H9 (cell line): ENCODE measurements at regions not wholly inside any gene's neighbourhood (a gene's known extent, or its start where the extent isn't known, plus 50 kb on each side); places are given as distances from the start of the nearest gene placed in this dataset.

Experiments
- DNase-seq: peaks from one replicate; pipeline ENCODE4 v3.0.0-alpha.2; 2017
- H2AFZ ChIP-seq: one replicate; pipeline ENCODE4 v1.6.1; 2013; ENCODE audit warnings: mild to moderate bottlenecking, low read length, control low read depth, moderate library complexity
- H2AK5ac ChIP-seq: 2 replicates; pipeline ENCODE4 v1.6.1; 2013; ENCODE audit warnings: low read length, control low read depth, mixed read lengths; ENCODE audit not compliant: insufficient read length
- H2BK120ac ChIP-seq: one replicate; pipeline ENCODE4 v1.6.1; 2013; ENCODE audit warnings: low read depth, mild to moderate bottlenecking, low read length, control low read depth, inconsistent platforms; ENCODE audit not compliant: poor library complexity, severe bottlenecking
- H2BK12ac ChIP-seq: 2 replicates; pipeline ENCODE4 v1.6.1; 2013; ENCODE audit warnings: low read length, control low read depth, mixed read lengths, low read depth; ENCODE audit not compliant: insufficient read length
- H2BK15ac ChIP-seq: 2 replicates; pipeline ENCODE4 v1.6.1; 2013; ENCODE audit warnings: low read depth, low read length, control low read depth
- H2BK20ac ChIP-seq: one replicate; pipeline ENCODE4 v1.6.1; 2013; ENCODE audit warnings: low read depth, mild to moderate bottlenecking, low read length, control low read depth, inconsistent platforms; ENCODE audit not compliant: poor library complexity, severe bottlenecking
- H2BK5ac ChIP-seq: 2 replicates; pipeline ENCODE4 v1.6.1; 2013; ENCODE audit warnings: low read length, control low read depth, mixed read lengths; ENCODE audit not compliant: insufficient read length
- H3K14ac ChIP-seq: 2 replicates; pipeline ENCODE4 v1.6.1; 2013; ENCODE audit warnings: low read length, control low read depth; ENCODE audit not compliant: insufficient read depth
- H3K18ac ChIP-seq: 2 replicates; pipeline ENCODE4 v1.6.1; 2013; ENCODE audit warnings: low read depth, mild to moderate bottlenecking, mixed read lengths, low read length, control low read depth; ENCODE audit not compliant: insufficient read length
- H3K23ac ChIP-seq: 2 replicates; pipeline ENCODE4 v1.6.1; 2013; ENCODE audit warnings: low read length, control low read depth, mixed read lengths, low read depth; ENCODE audit not compliant: insufficient read length
- H3K23me2 ChIP-seq: 2 replicates; pipeline ENCODE4 v1.6.1; 2013; ENCODE audit warnings: low read depth, mild to moderate bottlenecking, mixed read lengths, low read length, control low read depth; ENCODE audit not compliant: insufficient read length, poor library complexity, severe bottlenecking
- H3K27ac ChIP-seq: 2 replicates; pipeline ENCODE4 v1.5.1; 2013; ENCODE audit warnings: low read length, control low read depth, mixed read lengths, low read depth; ENCODE audit not compliant: insufficient read length
- H3K27me3 ChIP-seq: 2 replicates; pipeline ENCODE4 v1.6.1; 2013; ENCODE audit warnings: low read length, control low read depth, inconsistent platforms; ENCODE audit not compliant: insufficient read depth
- H3K4ac ChIP-seq: 2 replicates; pipeline ENCODE4 v1.6.1; 2013; ENCODE audit warnings: low read depth, mild to moderate bottlenecking, control low read depth, inconsistent platforms, low read length, moderate library complexity
- H3K4me1 ChIP-seq: 2 replicates; pipeline ENCODE4 v1.6.1; 2013; ENCODE audit warnings: low read length, control low read depth, inconsistent platforms; ENCODE audit not compliant: insufficient read depth
- H3K4me2 ChIP-seq: 2 replicates; pipeline ENCODE4 v1.6.1; 2013; ENCODE audit warnings: low read length, control low read depth, mixed read lengths; ENCODE audit not compliant: insufficient read length, insufficient read depth
- H3K56ac ChIP-seq: 2 replicates; pipeline ENCODE4 v1.6.1; 2013; ENCODE audit warnings: low read depth, mild to moderate bottlenecking, mixed read lengths, low read length, control low read depth; ENCODE audit not compliant: insufficient read length
- H3K79me1 ChIP-seq: 2 replicates; pipeline ENCODE4 v1.6.1; 2013; ENCODE audit warnings: low read depth, mild to moderate bottlenecking, moderate library complexity, low read length, control low read depth, inconsistent platforms; ENCODE audit not compliant: insufficient read depth, poor library complexity, severe bottlenecking
- H3K79me2 ChIP-seq: 2 replicates; pipeline ENCODE4 v1.6.1; 2013; ENCODE audit warnings: low read length, control low read depth, inconsistent platforms; ENCODE audit not compliant: insufficient read depth
- H3K9ac ChIP-seq: 2 replicates; pipeline ENCODE4 v1.6.1; 2013; ENCODE audit warnings: low read length, control low read depth, mixed read lengths; ENCODE audit not compliant: insufficient read length; ENCODE audit errors: extremely low read depth
- H3K9me3 ChIP-seq: one replicate; pipeline ENCODE4 v1.6.1; 2013; ENCODE audit warnings: low read depth, low read length, inconsistent platforms; ENCODE audit not compliant: control insufficient read depth
- H3T11ph ChIP-seq: one replicate; pipeline ENCODE4 v1.6.1; 2013; ENCODE audit warnings: mild to moderate bottlenecking, low read length, control low read depth, inconsistent platforms
- H4K20me1 ChIP-seq: one replicate; pipeline ENCODE4 v1.6.1; 2013; ENCODE audit not compliant: control insufficient read depth, insufficient read length, insufficient read depth
- H4K5ac ChIP-seq: 2 replicates; pipeline ENCODE4 v1.6.1; 2013; ENCODE audit warnings: low read depth, mild to moderate bottlenecking, mixed read lengths, low read length, control low read depth; ENCODE audit not compliant: insufficient read length
- H4K8ac ChIP-seq: replicated peaks from 2 replicates; pipeline ENCODE4 v1.6.1; 2013; ENCODE audit warnings: low read length, control low read depth, mixed read lengths, low read depth; ENCODE audit not compliant: insufficient read length
- H4K91ac ChIP-seq: 2 replicates; pipeline ENCODE4 v1.6.1; 2013; ENCODE audit warnings: low read depth, mild to moderate bottlenecking, moderate library complexity, mixed read lengths, low read length, control low read depth; ENCODE audit not compliant: insufficient read length
- H3K27ac Mint-ChIP-seq, 3 experiments: 2 replicates in 2 of 3; 3 replicates in 1 of 3; pipeline ENCODE4 v1.8.0; 2020 to 2021; ENCODE audit warnings: mixed read lengths in 3 of 3, mild to moderate bottlenecking in 1 of 3, moderate library complexity in 1 of 3
- H3K27me3 Mint-ChIP-seq: 2 replicates; pipeline ENCODE4 v1.8.0; 2021; ENCODE audit warnings: low read depth, mild to moderate bottlenecking, moderate library complexity, mixed read lengths
- H3K36me3 Mint-ChIP-seq, 3 experiments: 2 replicates in 2 of 3; 3 replicates in 1 of 3; pipeline ENCODE4 v1.8.0; 2020 to 2021; ENCODE audit warnings: low read depth in 3 of 3, mixed read lengths in 3 of 3; ENCODE audit not compliant: insufficient read depth in 1 of 3
- H3K4me1 Mint-ChIP-seq, 2 experiments: 2 replicates each; pipeline ENCODE4 v1.8.0; 2020; ENCODE audit warnings: mixed read lengths in 2 of 2
- H3K4me3 Mint-ChIP-seq, 2 experiments: 2 replicates in 1 of 2; 3 replicates in 1 of 2; pipeline ENCODE4 v1.8.0; 2020 to 2021; ENCODE audit warnings: mild to moderate bottlenecking in 2 of 2, mixed read lengths in 2 of 2, moderate library complexity in 1 of 2
- H3K9me3 Mint-ChIP-seq, 2 experiments: 2 replicates in 1 of 2; 3 replicates in 1 of 2; pipeline ENCODE4 v1.8.0; 2020; ENCODE audit warnings: mild to moderate bottlenecking in 2 of 2, mixed read lengths in 2 of 2, moderate library complexity in 1 of 2
- WGBS: extraction: QIAGEN DNeasy Blood & Tissue Kit; methylation state at CpG from one replicate; pipeline ENCODE4 v1.1.7; 2013; ENCODE audit warnings: missing lambda C conversion rate, low lambda C conversion rate, mixed read lengths; ENCODE audit not compliant: insufficient read length; ENCODE audit errors: extremely low coverage; 5-methylcytosine and 5-hydroxymethylcytosine counted together
- TF ChIP-seq, protein P1 (sequence below): fragments of 200-600 bp; sonication (generic); conservative IDR thresholded peaks from 3 replicates; pipeline ENCODE4 v1.8.0; 2021; ENCODE audit warnings: antibody characterized with exemption, mild to moderate bottlenecking

GRCh38 chrX:94645726-94646125 is 971.7 kb downstream of the FAM133A start:
- H3K56ac ChIP-seq, result no peak overlapping the region
- no peak overlapping the region for H2BK20ac ChIP-seq
- 0 out of 2 replicates have a peak, but pooled peaks cover 3% of the 10 kb centered on the region for H3K79me2 ChIP-seq
- 100% methylated on average over 1 of the region's 2 CpGs for WGBS
- H3K23ac ChIP-seq, result no peak overlapping the region
- no peak overlapping the region for H3K4me2 ChIP-seq
- H3K4ac ChIP-seq, result no peak overlapping the region
- H2BK15ac ChIP-seq, result no peak overlapping the region
- no peaks in the 10 kb centered on the region for H4K20me1 ChIP-seq
- H2BK120ac ChIP-seq, result no peak overlapping the region
- Mint-ChIP-seq H3K27me3 (no peaks in the 10 kb centered on the region), H3K36me3 (peaks cover 10 to 19% (median 11%) of the 10 kb centered on the region in 3 experiments), H3K4me1 (peaks cover 0 to 7% of the 10 kb centered on the region in 2 experiments; a peak in 1 of 4 replicates), H3K27ac (no peak overlapping the region), H3K9me3 (peaks cover 0 to 14% of the 10 kb centered on the region in 2 experiments; a peak in 3 of 5 replicates), H3K4me3 (no peak overlapping the region)
- no peak for DNase-seq
- H3K18ac ChIP-seq, result no peak overlapping the region
- TF ChIP-seq, protein P1, sequence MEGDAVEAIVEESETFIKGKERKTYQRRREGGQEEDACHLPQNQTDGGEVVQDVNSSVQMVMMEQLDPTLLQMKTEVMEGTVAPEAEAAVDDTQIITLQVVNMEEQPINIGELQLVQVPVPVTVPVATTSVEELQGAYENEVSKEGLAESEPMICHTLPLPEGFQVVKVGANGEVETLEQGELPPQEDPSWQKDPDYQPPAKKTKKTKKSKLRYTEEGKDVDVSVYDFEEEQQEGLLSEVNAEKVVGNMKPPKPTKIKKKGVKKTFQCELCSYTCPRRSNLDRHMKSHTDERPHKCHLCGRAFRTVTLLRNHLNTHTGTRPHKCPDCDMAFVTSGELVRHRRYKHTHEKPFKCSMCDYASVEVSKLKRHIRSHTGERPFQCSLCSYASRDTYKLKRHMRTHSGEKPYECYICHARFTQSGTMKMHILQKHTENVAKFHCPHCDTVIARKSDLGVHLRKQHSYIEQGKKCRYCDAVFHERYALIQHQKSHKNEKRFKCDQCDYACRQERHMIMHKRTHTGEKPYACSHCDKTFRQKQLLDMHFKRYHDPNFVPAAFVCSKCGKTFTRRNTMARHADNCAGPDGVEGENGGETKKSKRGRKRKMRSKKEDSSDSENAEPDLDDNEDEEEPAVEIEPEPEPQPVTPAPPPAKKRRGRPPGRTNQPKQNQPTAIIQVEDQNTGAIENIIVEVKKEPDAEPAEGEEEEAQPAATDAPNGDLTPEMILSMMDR, result no peak
- H2AK5ac ChIP-seq, result no peak overlapping the region
- H2BK5ac ChIP-seq, result no peak overlapping the region
- H2BK12ac ChIP-seq, result no peak overlapping the region
- H4K5ac ChIP-seq, result no peak overlapping the region
- H3K23me2 ChIP-seq, result no peaks in the 10 kb centered on the region
- H3K79me1 ChIP-seq, result no peaks in the 10 kb centered on the region
- no peaks in the 10 kb centered on the region for H3K4me1 ChIP-seq
- no peak overlapping the region for H2AFZ ChIP-seq
- H3K27me3 ChIP-seq, result no peaks in the 10 kb centered on the region
- no peak overlapping the region for H4K8ac ChIP-seq
- no peak overlapping the region for H3K14ac ChIP-seq
- no peaks in the 10 kb centered on the region for H3K9me3 ChIP-seq
- no peak overlapping the region for H3K27ac ChIP-seq
- no peak overlapping the region for H3K9ac ChIP-seq
- H4K91ac ChIP-seq, result no peak overlapping the region
- no peak overlapping the region for H3T11ph ChIP-seq
